HG03139 (cell line): ENCODE measurements at regions not wholly inside any gene's neighbourhood (a gene's known extent, or its start where the extent isn't known, plus 50 kb on each side); places are given as distances from the start of the nearest gene placed in this dataset.
A peak's percentile ranks its signal among the peaks of the same experiment; 100 is the strongest.
"Not testable (repeated sequence)": the region's sequence is repeated elsewhere in the genome, so short reads cannot be mapped to it uniquely, and the experiment has no call there.

Experiments used
- ATAC-seq: cut with Tn5 transposase; IDR thresholded peaks from one replicate; pipeline ENCODE4 v1.9.1; 2021; ENCODE audit not compliant: unreplicated experiment

- no peak for ATAC-seq
These were observed 315.7 kb downstream of the REEP3 start for GRCh38 chr10:63836666-63837442.

GRCh38 chr10:63841761-63842160 lies 320.6 kb downstream of the REEP3 start:
- ATAC-seq = no peak

DNA sequence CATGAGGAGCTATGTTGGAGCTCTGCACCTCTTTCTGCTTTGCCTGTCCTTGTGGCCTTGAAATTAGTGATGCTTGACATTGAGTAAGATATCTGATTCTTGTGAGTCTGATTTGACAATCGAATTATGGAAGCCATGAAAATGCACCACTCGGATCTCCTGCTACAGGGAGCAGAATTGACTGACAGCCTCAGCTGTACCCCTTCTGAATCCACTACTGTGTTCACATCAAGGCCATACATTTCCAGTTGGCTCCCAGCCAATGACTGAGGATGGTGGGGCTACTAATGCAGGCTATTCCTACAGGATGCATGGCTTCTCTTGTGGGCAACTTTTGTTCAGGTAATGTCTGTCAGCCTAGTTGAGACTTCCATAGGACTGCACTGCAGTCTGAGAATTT lies 321.9 kb downstream of the REEP3 start:
- no peak for ATAC-seq

DNA sequence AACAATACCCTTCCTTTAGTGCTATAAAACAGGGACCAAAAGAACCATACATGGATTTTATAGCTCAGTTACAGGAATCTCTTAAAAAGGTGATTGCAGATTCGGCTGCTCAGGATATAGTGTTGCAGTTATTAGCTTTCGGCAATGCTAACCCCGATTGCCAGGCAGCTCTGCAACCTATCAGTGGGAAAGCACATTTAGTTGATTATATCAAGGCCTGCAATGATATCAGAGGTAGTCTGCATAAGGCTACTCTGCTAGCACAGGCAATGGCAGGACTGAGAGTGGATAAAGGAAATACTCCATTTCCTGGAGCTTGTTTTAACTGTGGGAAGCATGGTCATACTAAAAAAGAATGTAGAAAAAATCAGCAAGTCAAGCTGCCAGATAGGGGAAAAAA lies 327.7 kb downstream of the REEP3 start:
- ATAC-seq = not testable (repeated sequence)

DNA sequence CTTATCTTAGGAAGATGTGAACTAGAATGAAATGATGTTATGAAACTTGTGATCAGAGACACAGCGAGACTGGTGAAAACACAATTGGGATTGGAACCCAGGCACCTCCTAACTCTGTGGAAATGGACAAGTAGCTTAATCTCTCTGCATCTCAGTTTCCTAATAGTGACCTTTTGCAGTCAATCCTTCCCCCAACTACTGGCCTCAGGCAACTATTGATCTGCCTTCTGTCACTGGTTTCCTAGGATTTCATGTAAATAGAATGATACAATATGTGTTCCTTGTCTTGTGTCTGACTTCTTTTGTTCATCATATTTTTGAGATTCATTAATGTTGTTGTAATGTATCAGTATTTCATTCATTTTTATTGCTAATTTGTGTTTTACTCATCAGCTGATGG lies 341.7 kb downstream of the REEP3 start:
- ATAC-seq = no peak

DNA sequence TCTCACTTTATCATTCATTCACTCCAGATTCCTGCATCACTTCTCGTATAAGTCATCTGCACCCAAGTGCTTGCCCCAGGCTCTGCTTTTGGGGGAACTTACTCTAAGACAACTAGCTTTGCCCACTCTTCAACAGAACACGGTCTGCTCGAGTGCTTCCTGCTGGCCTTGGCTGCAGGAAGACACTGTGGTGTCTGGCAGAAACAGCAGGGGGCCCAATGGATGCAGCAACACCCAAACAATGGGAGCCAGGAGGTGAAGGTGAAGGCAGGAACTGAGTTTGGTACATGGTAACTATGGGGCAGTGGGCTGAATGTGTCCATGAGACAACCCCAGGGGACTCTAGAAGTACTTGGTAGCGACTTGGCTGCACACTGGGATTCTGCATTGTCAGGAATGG lies 344.0 kb downstream of the REEP3 start:
- ATAC-seq = no peak

- ATAC-seq = peak; percentile 87
These were observed 345.0 kb downstream of the REEP3 start for GRCh38 chr10:63866075-63866746.

GRCh38 chr10:63866747-63867140 lies 345.5 kb downstream of the REEP3 start:
- peak; percentile 55 for ATAC-seq

- no peak for ATAC-seq
These were observed 357.2 kb downstream of the REEP3 start for GRCh38 chr10:63878428-63878827.

GRCh38 chr10:63883861-63884260 lies 362.7 kb downstream of the REEP3 start:
- ATAC-seq = no peak

DNA sequence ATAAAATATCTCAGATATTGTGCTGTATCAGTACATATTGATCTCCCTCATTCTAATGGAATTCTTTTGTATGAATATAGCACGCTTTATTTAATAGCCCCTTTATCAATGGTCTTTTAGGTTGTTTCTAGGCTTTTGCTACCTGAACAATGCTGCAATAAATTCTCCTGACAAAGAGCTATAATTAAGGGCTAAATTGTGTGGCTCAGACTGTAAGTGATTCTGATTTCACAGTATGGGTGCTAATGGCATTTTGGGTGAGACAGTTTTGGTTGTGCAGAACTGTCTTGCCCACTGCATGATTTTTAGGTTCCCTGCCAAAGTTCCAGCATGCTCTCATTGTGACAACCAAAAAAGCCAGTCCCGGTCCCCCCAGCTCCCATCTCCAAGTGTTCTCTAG lies 363.2 kb downstream of the REEP3 start:
- no peak for ATAC-seq

DNA sequence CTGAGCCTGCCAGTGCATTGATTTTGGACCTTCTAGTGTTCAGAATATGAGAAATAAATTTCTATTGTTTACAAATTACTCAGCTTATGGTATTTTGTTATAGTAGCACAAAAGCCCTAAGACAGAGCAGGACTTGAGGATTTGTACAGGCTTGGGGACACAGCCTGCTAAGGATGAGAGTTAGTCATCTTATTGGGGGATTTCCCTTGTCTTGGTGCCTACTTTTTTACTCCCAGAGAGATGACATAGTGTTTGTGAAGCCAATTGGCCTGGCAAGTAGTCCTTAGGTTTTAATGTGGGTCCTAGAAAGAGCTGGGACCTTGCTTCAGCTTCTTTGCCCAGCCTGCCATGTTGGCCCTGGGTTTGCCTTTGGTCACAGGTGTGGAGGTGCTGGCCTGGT lies 364.0 kb downstream of the REEP3 start:
- ATAC-seq = no peak

GRCh38 chr10:63886281-63887022 lies 365.3 kb downstream of the REEP3 start:
- ATAC-seq = no peak

DNA sequence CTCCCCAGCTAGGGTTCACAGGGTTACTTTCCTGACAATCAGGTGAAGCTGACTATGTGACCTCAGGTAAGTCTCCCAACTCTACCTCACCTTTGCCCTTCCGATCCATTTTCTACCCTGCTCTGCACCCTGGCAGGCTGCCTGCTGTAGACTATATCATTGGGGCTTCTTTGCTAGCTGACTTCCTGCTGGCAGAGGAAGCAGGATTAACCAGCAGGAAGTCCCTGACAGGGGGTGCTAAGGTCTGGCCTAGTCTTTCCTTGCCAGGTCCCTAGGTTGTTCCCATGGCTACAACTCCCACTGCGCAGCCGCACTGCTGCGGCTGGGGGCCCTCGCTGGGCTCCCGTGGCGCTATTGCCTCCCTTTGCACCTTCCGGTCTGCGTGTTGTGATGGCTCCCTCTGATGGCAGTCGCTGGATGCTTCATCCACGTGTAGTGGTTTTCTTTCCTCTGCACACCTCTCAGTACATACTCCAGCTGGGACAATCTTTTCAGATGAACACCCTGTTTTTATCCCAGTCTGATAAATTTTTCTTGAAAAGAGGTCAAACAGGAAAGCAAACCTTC lies 365.9 kb downstream of the REEP3 start:
- no peak for ATAC-seq

- no peak for ATAC-seq
These were observed 366.6 kb downstream of the REEP3 start for GRCh38 chr10:63887600-63888370.

DNA sequence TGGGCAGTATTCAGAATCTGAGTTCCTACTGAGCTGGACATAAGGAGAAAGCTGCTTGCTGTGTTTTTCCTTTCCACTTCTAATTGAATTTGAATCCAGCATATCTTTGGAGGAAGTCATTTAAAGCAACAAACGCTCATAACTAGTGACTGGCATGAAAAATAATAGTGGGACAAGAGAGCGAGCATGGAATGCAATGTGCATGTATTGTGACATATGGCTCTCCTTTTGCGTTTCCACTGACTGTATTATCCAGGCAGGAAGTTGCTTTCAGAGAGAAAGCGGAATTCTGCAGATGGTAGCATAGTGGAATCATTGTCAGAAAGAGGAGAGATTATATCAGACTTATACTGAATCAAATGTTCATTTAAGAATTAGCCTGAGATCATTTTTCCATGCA lies 368.6 kb downstream of the REEP3 start:
- ATAC-seq = no peak

GRCh38 chr10:63896992-63897391 lies 375.8 kb downstream of the REEP3 start:
- ATAC-seq = no peak

- no peak for ATAC-seq
These were observed 378.6 kb downstream of the REEP3 start for GRCh38 chr10:63899673-63900300.

DNA sequence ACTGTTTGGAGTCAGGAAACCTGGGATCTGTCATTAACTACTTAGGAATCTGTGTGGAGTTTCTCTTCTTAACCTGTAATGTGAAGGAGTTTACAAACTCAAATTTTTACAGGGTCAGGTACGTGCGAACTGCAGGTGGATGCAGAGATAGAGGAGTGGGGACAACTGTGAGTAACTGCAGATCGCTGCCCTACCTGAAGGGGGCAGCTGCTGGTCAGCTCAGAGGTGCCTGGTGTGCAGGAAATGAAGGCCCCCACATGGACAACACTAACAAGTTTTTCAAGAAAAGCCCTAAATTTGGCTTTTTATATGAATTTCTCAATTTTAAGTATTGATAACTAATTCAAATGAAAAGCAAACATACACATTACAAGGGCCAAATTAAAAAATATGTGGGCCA lies 380.0 kb downstream of the REEP3 start:
- ATAC-seq = peak; percentile 74

- ATAC-seq = no peak
These were observed 380.7 kb downstream of the REEP3 start for GRCh38 chr10:63901881-63902280.
